ENCODE measurements at regions not wholly inside any gene's neighbourhood (a gene's known extent, or its start where the extent isn't known, plus 50 kb on each side); places are given as distances from the start of the nearest gene placed in this dataset.

- Mint-ChIP-seq H3K36me3 (no peaks in the 10 kb centered on the region), H3K27ac (no peak overlapping the region), H3K4me3 (no peak overlapping the region), H3K4me1 (ENCODE audit: unreplicated experiment) (no peaks in the 10 kb centered on the region), H3K27me3 (no peaks in the 10 kb centered on the region), H3K9me3 (no peaks in the 10 kb centered on the region)
- no peak for TF ChIP-seq CTCF (conservative IDR thresholded peaks at IDR 0.05)
- DNase-seq (ENCODE audit: extremely low spot score, unreplicated experiment): no peak
Measured at GRCh38 chr4:103802766-103803165, 83.0 kb upstream of the TACR3 start.

- no peak for TF ChIP-seq CTCF (conservative IDR thresholded peaks at IDR 0.05)
- DNase-seq (ENCODE audit: extremely low spot score, unreplicated experiment): no peak
- H3K9me3 Mint-ChIP-seq: peaks cover 5% of the 10 kb centered on the region
- H3K36me3 Mint-ChIP-seq: no peaks in the 10 kb centered on the region
- no peak overlapping the region for H3K4me3 Mint-ChIP-seq
- no peaks in the 10 kb centered on the region for H3K4me1 Mint-ChIP-seq (ENCODE audit: unreplicated experiment)
- H3K27ac Mint-ChIP-seq: no peak overlapping the region
- no peaks in the 10 kb centered on the region for H3K27me3 Mint-ChIP-seq
Measured at GRCh38 chr4:103787057-103787456, 67.3 kb upstream of the TACR3 start.

GRCh38 chr4:103786593-103786992 is 66.8 kb upstream of the TACR3 start:
- H3K27ac Mint-ChIP-seq: no peak overlapping the region
- H3K36me3 Mint-ChIP-seq: no peaks in the 10 kb centered on the region
- no peaks in the 10 kb centered on the region for H3K27me3 Mint-ChIP-seq
- TF ChIP-seq CTCF (conservative IDR thresholded peaks at IDR 0.05): no peak
- no peak overlapping the region for H3K4me3 Mint-ChIP-seq
- H3K9me3 Mint-ChIP-seq: peaks cover 5% of the 10 kb centered on the region
- H3K4me1 Mint-ChIP-seq (ENCODE audit: unreplicated experiment): no peaks in the 10 kb centered on the region
- no peak for DNase-seq (ENCODE audit: extremely low spot score, unreplicated experiment)

DNA sequence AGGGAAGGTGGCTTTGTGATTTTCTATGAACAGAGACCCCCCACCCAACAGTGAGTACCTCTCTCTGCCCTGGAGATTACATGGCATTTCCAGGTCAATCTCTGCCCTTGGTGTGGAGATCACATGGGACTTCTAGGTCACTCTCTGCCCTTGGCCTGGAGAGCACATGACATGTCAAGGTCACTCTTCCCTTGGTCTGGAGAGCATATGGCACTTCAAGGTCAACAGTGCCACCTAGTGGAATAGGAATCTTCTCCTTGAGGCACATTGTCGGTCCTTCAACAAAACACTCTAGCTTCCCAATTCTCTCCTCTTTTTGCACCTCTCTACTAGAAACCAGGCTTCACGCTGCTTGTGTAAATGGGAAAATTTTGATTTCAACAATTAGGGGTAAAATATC is 66.2 kb upstream of the TACR3 start:
- Mint-ChIP-seq H3K9me3 (peaks cover 5% of the 10 kb centered on the region), H3K4me1 (ENCODE audit: unreplicated experiment) (no peaks in the 10 kb centered on the region), H3K27ac (no peak overlapping the region), H3K4me3 (no peak overlapping the region), H3K36me3 (no peaks in the 10 kb centered on the region), H3K27me3 (no peaks in the 10 kb centered on the region)
- no peak for DNase-seq (ENCODE audit: extremely low spot score, unreplicated experiment)
- TF ChIP-seq CTCF (conservative IDR thresholded peaks at IDR 0.05): peak; percentile 68

DNA sequence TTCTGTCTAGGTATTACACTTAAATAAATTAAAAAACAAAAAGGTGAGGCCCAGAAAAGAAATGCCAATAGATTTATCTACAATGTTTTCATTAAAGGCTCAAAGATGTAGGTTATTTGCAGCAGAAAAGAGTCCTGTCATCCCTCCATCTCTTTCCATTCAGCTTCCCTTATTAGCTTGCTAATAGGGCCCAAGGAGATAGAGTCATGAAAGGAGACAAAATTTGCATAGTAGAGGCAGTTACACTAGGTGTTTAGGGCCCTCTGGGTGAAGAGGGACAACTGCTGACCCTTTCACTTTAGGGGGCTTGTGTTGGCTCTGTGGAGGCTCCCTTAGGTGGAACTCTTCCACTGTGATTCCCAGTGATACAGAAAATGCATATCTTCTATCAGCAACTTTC is 58.4 kb upstream of the TACR3 start:
- Mint-ChIP-seq H3K4me3 (no peak overlapping the region), H3K27me3 (no peaks in the 10 kb centered on the region), H3K9me3 (no peaks in the 10 kb centered on the region), H3K27ac (no peak overlapping the region), H3K4me1 (ENCODE audit: unreplicated experiment) (no peaks in the 10 kb centered on the region), H3K36me3 (no peaks in the 10 kb centered on the region)
- TF ChIP-seq CTCF (conservative IDR thresholded peaks at IDR 0.05): no peak
- DNase-seq (ENCODE audit: extremely low spot score, unreplicated experiment): no peak

DNA sequence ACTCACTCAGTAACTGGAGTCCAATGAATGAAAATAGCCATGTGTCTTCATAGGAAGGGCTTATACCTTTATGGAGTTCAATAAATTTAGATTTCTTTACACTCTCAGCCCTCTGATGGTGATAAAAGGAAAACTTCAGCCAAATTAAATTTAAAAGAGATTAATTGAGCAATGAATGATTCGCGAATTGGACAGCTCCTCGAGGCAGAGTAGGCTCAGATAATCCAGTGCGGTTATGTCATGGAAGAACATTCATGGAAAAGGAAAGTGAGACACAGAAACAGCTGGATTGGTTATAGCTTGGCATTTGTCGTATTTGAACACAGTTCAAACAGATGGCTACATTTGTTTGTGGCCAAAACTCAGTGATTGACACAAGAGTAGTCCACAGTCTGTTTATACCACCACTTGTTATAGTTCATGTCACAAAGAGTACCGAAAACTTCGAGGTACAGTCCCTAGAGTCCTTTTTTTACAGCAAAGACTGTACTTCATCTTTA is 54.6 kb upstream of the TACR3 start:
- no peak overlapping the region for H3K4me3 Mint-ChIP-seq
- H3K27ac Mint-ChIP-seq: no peak overlapping the region
- no peaks in the 10 kb centered on the region for H3K4me1 Mint-ChIP-seq (ENCODE audit: unreplicated experiment)
- no peaks in the 10 kb centered on the region for H3K36me3 Mint-ChIP-seq
- H3K27me3 Mint-ChIP-seq: no peaks in the 10 kb centered on the region
- no peaks in the 10 kb centered on the region for H3K9me3 Mint-ChIP-seq
- DNase-seq (ENCODE audit: extremely low spot score, unreplicated experiment): no peak
- TF ChIP-seq CTCF (conservative IDR thresholded peaks at IDR 0.05): no peak
